Colonic mucosa (tissue), 4 donors: ENCODE measurements at regions not wholly inside any gene's neighbourhood (a gene's known extent, or its start where the extent isn't known, plus 50 kb on each side); places are given as distances from the start of the nearest gene placed in this dataset.

Experiments
- DNase-seq: peaks from one replicate; pipeline ENCODE4 v3.0.0-alpha.2; 2020
- H3K27ac ChIP-seq: fragments of 200-600 bp; one replicate; pipeline ENCODE4 v1.8.0; 2021
- H3K27me3 ChIP-seq: fragments of 200-600 bp; one replicate; pipeline ENCODE4 v1.8.0; 2021
- H3K36me3 ChIP-seq: fragments of 200-600 bp; one replicate; pipeline ENCODE4 v1.8.0; 2021
- H3K4me1 ChIP-seq: fragments of 200-600 bp; one replicate; pipeline ENCODE4 v1.8.0; 2021; ENCODE audit warnings: mild to moderate bottlenecking
- H3K4me3 ChIP-seq: fragments of 200-600 bp; one replicate; pipeline ENCODE4 v1.8.0; 2021
- H3K9ac ChIP-seq, 2 donors: one replicate each; pipeline ENCODE4 v1.7.0; 2013; ENCODE audit warnings: control low read depth in 2 of 2, low read depth in 2 of 2, low read length in 2 of 2
- H3K9me3 ChIP-seq: fragments of 200-600 bp; one replicate; pipeline ENCODE4 v1.8.0; 2021
- CTCF ChIP-seq: fragments of 200-600 bp; IDR thresholded peaks from one replicate; pipeline ENCODE4 v1.8.0; 2022; ENCODE audit warnings: antibody characterized with exemption, mild to moderate bottlenecking
- intact Hi-C: fragments of 100-400 bp; cut with DNase I; formaldehyde crosslinking; loops from one replicate; pipeline ENCODE4 v1.14.1; 2022
- donor health status: healthy.
- donor health status: DM: no; HTN: no; CAD: no.
- donor health status: DM: no; HTN: no; CAD: no.

GRCh38 chr4:28702571-28702970, 1841.9 kb downstream of the STIM2 start:
- intact Hi-C loops, result no loop called here
- no peak for DNase-seq
- Histone ChIP-seq H3K4me1 (no peaks in the 10 kb centered on the region), H3K9ac (no peak overlapping the region), H3K9me3 (no peaks in the 10 kb centered on the region), H3K4me3 (no peak overlapping the region), H3K36me3 (no peaks in the 10 kb centered on the region), H3K27me3 (no peaks in the 10 kb centered on the region), H3K27ac (no peak overlapping the region)
- no peak for TF ChIP-seq CTCF

GRCh38 chr4:28709891-28710290, 1849.2 kb downstream of the STIM2 start:
- no peak for TF ChIP-seq CTCF
- DNase-seq, result no peak
- Histone ChIP-seq H3K36me3 (no peaks in the 10 kb centered on the region), H3K4me1 (no peaks in the 10 kb centered on the region), H3K27me3 (no peaks in the 10 kb centered on the region), H3K9me3 (no peaks in the 10 kb centered on the region), H3K9ac (no peak overlapping the region), H3K27ac (no peak overlapping the region), H3K4me3 (no peak overlapping the region)
- intact Hi-C loops, result no loop called here

GRCh38 chr4:28723371-28723770, 1862.7 kb downstream of the STIM2 start:
- Histone ChIP-seq H3K36me3 (no peaks in the 10 kb centered on the region), H3K27ac (no peak overlapping the region), H3K9me3 (no peaks in the 10 kb centered on the region), H3K27me3 (no peaks in the 10 kb centered on the region), H3K9ac (no peak overlapping the region), H3K4me1 (no peaks in the 10 kb centered on the region), H3K4me3 (no peak overlapping the region)
- intact Hi-C loops, result no loop called here
- TF ChIP-seq CTCF, result no peak
- DNase-seq, result no peak

- Histone ChIP-seq H3K27ac (no peak overlapping the region), H3K9me3 (no peaks in the 10 kb centered on the region), H3K27me3 (no peaks in the 10 kb centered on the region), H3K36me3 (no peaks in the 10 kb centered on the region), H3K9ac (no peak overlapping the region), H3K4me1 (no peaks in the 10 kb centered on the region), H3K4me3 (no peak overlapping the region)
- DNase-seq, result no peak
- no peak for TF ChIP-seq CTCF
- intact Hi-C loops, result no loop called here
Observed at GRCh38 chr4:28724239-28724638, 1863.6 kb downstream of the STIM2 start.

- H3K4me1 ChIP-seq, result no peaks in the 10 kb centered on the region
- no peak for DNase-seq
- TF ChIP-seq CTCF, result no peak
- intact Hi-C loops, result no loop called here
- H3K9me3 ChIP-seq, result no peaks in the 10 kb centered on the region
- H3K27ac ChIP-seq, result no peak overlapping the region
- no peak overlapping the region for H3K9ac ChIP-seq
- H3K27me3 ChIP-seq, result no peaks in the 10 kb centered on the region
- H3K4me3 ChIP-seq, result no peak overlapping the region
- no peaks in the 10 kb centered on the region for H3K36me3 ChIP-seq
Observed at GRCh38 chr4:28730304-28730703, 1869.7 kb downstream of the STIM2 start.

GRCh38 chr4:28744066-28744465, 1883.4 kb downstream of the STIM2 start:
- no peak for DNase-seq
- no peaks in the 10 kb centered on the region for H3K36me3 ChIP-seq
- intact Hi-C loops, result no loop called here

More at GRCh38 chr4:28744066-28744465, 1883.4 kb downstream of the STIM2 start:
- Histone ChIP-seq H3K4me3 (no peak overlapping the region), H3K4me1 (no peaks in the 10 kb centered on the region), H3K9me3 (no peaks in the 10 kb centered on the region), H3K9ac (no peak overlapping the region), H3K27me3 (no peaks in the 10 kb centered on the region), H3K27ac (no peak overlapping the region)
- no peak for TF ChIP-seq CTCF
